ENCODE measurements at regions not wholly inside any gene's neighbourhood (a gene's known extent, or its start where the extent isn't known, plus 50 kb on each side); places are given as distances from the start of the nearest gene placed in this dataset.

DNA sequence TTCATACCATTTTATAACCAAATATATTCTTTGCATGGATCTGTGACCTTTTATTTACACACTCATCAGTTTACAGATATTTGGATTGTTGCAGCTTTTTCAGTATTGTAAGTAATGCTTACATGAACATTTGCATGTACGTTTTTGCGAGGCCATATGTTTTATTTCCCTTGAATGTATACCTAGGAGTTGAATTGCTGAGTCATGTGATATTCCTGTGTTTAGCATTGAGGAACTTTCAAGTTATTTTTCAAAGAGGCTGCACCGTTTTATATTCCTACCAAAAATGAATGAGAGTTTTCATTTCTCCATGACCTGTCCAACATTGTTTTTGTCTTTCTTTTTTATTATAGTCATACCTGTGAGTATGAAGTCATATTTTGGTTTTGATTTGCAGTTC lies 392.1 kb downstream of the CNTNAP4 start:
- H3K4me3 ChIP-seq (ENCODE audit: low read depth, low read length), result no peak overlapping the region
- no peak for DNase-seq (ENCODE audit: low read depth)
- TF ChIP-seq, protein P1, sequence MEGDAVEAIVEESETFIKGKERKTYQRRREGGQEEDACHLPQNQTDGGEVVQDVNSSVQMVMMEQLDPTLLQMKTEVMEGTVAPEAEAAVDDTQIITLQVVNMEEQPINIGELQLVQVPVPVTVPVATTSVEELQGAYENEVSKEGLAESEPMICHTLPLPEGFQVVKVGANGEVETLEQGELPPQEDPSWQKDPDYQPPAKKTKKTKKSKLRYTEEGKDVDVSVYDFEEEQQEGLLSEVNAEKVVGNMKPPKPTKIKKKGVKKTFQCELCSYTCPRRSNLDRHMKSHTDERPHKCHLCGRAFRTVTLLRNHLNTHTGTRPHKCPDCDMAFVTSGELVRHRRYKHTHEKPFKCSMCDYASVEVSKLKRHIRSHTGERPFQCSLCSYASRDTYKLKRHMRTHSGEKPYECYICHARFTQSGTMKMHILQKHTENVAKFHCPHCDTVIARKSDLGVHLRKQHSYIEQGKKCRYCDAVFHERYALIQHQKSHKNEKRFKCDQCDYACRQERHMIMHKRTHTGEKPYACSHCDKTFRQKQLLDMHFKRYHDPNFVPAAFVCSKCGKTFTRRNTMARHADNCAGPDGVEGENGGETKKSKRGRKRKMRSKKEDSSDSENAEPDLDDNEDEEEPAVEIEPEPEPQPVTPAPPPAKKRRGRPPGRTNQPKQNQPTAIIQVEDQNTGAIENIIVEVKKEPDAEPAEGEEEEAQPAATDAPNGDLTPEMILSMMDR (IDR thresholded peaks at IDR 0.05; ENCODE audit: control insufficient read depth, extremely low read depth, insufficient read depth), result no peak

DNA sequence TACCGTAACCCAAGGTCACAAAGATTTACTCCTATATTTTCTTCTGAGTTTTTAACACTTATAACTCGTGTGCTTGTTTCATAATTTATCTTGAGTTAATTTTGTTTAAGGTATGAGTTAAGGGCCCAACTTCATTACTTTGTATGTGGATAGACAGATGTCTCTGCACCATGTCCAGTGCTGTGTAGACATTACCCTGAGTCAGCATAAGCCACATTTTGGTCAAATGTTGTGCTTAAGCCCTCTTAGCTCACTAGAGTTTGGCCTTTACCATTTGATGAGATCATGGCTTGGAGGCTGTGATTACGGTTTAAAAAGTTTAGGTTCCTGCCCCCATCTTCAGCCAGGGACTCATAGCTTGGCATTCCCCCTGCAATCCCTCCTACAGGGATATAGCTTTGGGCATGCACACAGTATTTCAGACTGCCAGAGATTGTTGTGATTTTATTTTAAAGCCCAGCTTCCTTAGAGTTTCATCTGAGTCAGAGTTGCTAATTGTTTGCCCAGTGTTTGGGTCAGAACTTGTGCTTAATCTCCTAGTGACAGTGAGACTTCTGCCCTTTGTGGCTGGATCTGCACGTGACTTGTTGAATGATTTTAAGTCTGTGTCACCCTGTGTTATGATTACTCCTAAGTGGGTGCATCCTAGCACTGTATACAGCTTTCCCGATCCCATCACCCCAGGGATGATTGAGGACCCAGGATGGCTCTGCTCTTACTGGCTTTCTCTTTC lies 393.1 kb downstream of the CNTNAP4 start:
- TF ChIP-seq, protein P1 (IDR thresholded peaks at IDR 0.05; ENCODE audit: control insufficient read depth, extremely low read depth, insufficient read depth), result no peak
- DNase-seq (ENCODE audit: low read depth), result no peak
- no peak overlapping the region for H3K4me3 ChIP-seq (ENCODE audit: low read depth, low read length)

DNA sequence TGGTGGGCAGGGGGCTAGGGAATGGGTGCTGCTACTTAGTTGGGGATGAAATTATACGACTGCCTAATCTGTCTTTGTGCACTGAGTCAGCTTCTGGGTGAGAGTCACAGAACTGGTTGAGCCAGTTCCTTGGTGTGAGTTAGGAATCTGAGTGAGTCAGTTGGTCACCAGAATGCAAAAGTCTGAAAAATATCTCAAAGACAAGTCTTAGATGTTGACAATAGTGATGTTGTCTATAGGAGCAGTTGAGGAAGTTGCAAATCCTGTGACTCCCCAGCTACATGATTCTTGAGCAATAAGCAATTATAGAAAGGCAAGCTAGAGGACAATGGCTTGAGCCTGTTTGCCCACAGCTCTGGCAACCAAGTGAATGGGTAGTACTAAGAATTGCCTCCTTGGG lies 399.2 kb downstream of the CNTNAP4 start:
- H3K4me3 ChIP-seq (ENCODE audit: low read depth, low read length), result no peak overlapping the region
- peak; percentile 19 for DNase-seq (ENCODE audit: low read depth)
- TF ChIP-seq, protein P1 (IDR thresholded peaks at IDR 0.05; ENCODE audit: control insufficient read depth, extremely low read depth, insufficient read depth), result no peak

DNA sequence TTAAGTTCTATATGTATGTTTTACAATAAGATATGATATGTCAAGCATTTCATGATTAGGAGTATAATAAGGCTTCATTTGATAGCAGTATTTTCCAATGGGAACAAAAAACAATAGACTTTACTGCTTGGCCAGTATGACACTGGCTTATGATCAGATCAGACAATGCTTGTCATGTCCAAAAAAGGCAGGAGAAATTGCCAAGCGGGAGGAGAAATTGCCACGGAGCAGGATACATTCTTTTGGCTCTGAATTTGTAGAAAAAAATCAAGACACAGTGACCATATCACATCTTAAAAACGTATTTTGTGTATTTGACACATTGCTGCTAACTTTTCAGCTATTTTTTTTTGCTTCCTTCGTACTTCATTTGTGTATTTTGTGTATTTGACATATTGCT lies 404.1 kb downstream of the CNTNAP4 start:
- TF ChIP-seq, protein P1 (IDR thresholded peaks at IDR 0.05; ENCODE audit: control insufficient read depth, extremely low read depth, insufficient read depth), result no peak
- H3K4me3 ChIP-seq (ENCODE audit: low read depth, low read length), result no peak overlapping the region
- DNase-seq (ENCODE audit: low read depth), result no peak

DNA sequence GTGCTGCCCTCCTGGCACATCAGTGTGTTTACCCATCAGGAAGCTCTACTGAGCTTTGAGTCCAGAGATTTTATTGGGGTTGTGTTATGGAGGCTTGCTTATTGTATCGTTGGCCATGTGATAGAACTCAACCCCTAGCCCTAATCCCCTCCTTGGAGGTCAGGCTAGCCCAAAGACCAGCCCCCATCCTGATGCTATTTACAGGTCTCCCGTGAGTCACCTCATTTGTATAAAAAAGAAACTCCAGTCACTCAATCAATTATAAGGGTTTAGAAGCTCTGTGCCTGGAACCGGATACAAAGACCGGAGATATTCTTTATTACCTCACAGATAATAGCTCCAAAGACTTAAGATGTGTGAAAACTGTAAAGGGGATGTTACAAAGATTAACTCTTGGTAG lies 405.9 kb downstream of the CNTNAP4 start:
- H3K4me3 ChIP-seq (ENCODE audit: low read depth, low read length), result no peak overlapping the region
- TF ChIP-seq, protein P1 (IDR thresholded peaks at IDR 0.05; ENCODE audit: control insufficient read depth, extremely low read depth, insufficient read depth), result no peak
- no peak for DNase-seq (ENCODE audit: low read depth)

DNA sequence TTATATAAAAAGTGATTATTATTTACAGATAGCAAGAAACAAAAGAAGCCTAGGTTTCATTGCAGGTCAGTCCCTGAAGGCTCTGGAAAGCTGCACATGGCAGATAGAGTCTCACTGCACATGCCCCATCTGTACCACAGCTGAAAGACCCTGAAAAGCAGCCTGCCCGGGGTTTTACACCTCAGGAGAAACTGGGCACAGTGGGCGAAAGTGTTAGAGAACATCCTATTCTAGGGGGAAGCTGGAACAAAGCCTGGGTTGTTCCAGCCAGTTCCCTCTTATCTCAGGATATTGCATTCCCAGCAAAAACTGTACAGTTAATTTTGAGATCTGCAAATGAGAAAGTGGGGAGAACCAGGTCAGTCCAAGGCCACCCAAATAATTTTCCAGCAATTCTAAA lies 419.7 kb downstream of the CNTNAP4 start:
- no peak overlapping the region for H3K4me3 ChIP-seq (ENCODE audit: low read depth, low read length)
- TF ChIP-seq, protein P1 (IDR thresholded peaks at IDR 0.05; ENCODE audit: control insufficient read depth, extremely low read depth, insufficient read depth), result no peak
- no peak for DNase-seq (ENCODE audit: low read depth)

DNA sequence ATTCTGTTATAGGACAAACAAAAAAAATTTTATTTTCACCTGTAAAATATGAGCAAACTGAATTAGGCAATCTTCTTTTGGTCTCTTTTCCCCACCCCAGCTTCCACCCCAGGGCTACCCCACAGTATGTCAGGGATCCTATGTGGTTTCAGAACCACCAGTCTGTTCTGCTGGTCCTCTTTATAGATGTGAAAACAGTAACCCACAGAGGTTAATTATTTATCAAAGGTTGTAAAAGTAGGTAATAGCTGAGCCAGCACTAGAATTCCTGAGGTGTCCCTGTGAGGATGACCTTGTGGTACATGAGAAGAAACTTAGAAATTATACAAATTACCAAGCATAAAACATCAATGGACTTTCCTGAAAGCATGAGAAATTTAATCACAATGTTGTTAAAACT lies 428.7 kb downstream of the CNTNAP4 start:
- TF ChIP-seq, protein P1 (IDR thresholded peaks at IDR 0.05; ENCODE audit: control insufficient read depth, extremely low read depth, insufficient read depth), result no peak
- DNase-seq (ENCODE audit: low read depth), result no peak
- H3K4me3 ChIP-seq (ENCODE audit: low read depth, low read length), result no peak overlapping the region
